ENCODE measurements at regions not wholly inside any gene's neighbourhood (a gene's known extent, or its start where the extent isn't known, plus 50 kb on each side); places are given as distances from the start of the nearest gene placed in this dataset.
"Not testable (repeated sequence)": the region's sequence is repeated elsewhere in the genome, so short reads cannot be mapped to it uniquely, and the experiment has no call there.

DNA sequence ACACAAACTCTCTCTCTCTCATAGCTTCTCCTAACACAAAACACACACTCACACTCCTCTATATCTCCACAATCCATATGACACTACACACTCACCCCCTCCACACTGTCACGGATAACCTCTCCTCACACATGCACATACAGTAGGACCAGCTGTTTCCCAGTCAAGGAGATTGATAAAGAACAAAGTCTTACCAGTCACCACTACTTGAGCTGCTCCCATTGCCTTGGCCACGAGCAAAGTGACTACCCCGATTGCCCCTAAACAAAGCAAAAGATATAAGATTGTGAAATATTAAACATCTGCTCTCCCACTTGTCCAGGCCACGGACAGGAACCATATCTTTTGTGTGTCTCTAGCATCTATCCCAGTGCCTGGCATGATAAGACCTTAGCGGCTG lies 95.8 kb downstream of the TRIM69 start:
- TF ChIP-seq, protein P1, sequence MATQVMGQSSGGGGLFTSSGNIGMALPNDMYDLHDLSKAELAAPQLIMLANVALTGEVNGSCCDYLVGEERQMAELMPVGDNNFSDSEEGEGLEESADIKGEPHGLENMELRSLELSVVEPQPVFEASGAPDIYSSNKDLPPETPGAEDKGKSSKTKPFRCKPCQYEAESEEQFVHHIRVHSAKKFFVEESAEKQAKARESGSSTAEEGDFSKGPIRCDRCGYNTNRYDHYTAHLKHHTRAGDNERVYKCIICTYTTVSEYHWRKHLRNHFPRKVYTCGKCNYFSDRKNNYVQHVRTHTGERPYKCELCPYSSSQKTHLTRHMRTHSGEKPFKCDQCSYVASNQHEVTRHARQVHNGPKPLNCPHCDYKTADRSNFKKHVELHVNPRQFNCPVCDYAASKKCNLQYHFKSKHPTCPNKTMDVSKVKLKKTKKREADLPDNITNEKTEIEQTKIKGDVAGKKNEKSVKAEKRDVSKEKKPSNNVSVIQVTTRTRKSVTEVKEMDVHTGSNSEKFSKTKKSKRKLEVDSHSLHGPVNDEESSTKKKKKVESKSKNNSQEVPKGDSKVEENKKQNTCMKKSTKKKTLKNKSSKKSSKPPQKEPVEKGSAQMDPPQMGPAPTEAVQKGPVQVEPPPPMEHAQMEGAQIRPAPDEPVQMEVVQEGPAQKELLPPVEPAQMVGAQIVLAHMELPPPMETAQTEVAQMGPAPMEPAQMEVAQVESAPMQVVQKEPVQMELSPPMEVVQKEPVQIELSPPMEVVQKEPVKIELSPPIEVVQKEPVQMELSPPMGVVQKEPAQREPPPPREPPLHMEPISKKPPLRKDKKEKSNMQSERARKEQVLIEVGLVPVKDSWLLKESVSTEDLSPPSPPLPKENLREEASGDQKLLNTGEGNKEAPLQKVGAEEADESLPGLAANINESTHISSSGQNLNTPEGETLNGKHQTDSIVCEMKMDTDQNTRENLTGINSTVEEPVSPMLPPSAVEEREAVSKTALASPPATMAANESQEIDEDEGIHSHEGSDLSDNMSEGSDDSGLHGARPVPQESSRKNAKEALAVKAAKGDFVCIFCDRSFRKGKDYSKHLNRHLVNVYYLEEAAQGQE (IDR thresholded peaks at IDR 0.05) = not testable (repeated sequence)
- TF ChIP-seq, protein P2, sequence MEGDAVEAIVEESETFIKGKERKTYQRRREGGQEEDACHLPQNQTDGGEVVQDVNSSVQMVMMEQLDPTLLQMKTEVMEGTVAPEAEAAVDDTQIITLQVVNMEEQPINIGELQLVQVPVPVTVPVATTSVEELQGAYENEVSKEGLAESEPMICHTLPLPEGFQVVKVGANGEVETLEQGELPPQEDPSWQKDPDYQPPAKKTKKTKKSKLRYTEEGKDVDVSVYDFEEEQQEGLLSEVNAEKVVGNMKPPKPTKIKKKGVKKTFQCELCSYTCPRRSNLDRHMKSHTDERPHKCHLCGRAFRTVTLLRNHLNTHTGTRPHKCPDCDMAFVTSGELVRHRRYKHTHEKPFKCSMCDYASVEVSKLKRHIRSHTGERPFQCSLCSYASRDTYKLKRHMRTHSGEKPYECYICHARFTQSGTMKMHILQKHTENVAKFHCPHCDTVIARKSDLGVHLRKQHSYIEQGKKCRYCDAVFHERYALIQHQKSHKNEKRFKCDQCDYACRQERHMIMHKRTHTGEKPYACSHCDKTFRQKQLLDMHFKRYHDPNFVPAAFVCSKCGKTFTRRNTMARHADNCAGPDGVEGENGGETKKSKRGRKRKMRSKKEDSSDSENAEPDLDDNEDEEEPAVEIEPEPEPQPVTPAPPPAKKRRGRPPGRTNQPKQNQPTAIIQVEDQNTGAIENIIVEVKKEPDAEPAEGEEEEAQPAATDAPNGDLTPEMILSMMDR (IDR thresholded peaks at IDR 0.05; ENCODE audit: low read depth, low read length, missing input control) = not testable (repeated sequence)
- TF ChIP-seq RXRA (IDR thresholded peaks at IDR 0.05); JUND (IDR thresholded peaks at IDR 0.05); FOXA2 (IDR thresholded peaks at IDR 0.05); EGR1 (IDR thresholded peaks at IDR 0.05; ENCODE audit: low read depth in 2 of 2); SP1 (IDR thresholded peaks at IDR 0.05); TAF1 (conservative IDR thresholded peaks at IDR 0.05); RAD21 (IDR thresholded peaks at IDR 0.05); HNF4A (conservative IDR thresholded peaks at IDR 0.05); HNF4G (IDR thresholded peaks at IDR 0.05); GABPA (IDR thresholded peaks at IDR 0.05 in 1 of 2, conservative IDR thresholded peaks at IDR 0.05 in 1 of 2): not testable (repeated sequence)
- TF ChIP-seq, protein P3, sequence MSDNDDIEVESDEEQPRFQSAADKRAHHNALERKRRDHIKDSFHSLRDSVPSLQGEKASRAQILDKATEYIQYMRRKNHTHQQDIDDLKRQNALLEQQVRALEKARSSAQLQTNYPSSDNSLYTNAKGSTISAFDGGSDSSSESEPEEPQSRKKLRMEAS (IDR thresholded peaks at IDR 0.05) = not testable (repeated sequence)

All from liver (tissue), 3 donors.